WERI-Rb-1 (cell line): ENCODE measurements at regions not wholly inside any gene's neighbourhood (a gene's known extent, or its start where the extent isn't known, plus 50 kb on each side); places are given as distances from the start of the nearest gene placed in this dataset.

Source experiments
- DNase-seq: peaks from one replicate; pipeline ENCODE4 v3.0.0-alpha.2; 2020
- H3K27ac ChIP-seq: fragments of 250-450 bp; sonication (Bioruptor Pico); 2 replicates; pipeline ENCODE4 v1.5.1; 2020; ENCODE audit warnings: mild to moderate bottlenecking, moderate library complexity
- H3K27me3 ChIP-seq: fragments of 250-450 bp; sonication (Bioruptor Pico); 2 replicates; pipeline ENCODE4 v1.5.1; 2021; ENCODE audit warnings: mild to moderate bottlenecking, low read depth, moderate library complexity; ENCODE audit not compliant: insufficient read depth, severe bottlenecking
- H3K36me3 ChIP-seq: fragments of 250-450 bp; sonication (Bioruptor Pico); 2 replicates; pipeline ENCODE4 v1.5.1; 2020; ENCODE audit warnings: mild to moderate bottlenecking, moderate library complexity
- H3K4me3 ChIP-seq: 2 replicates; pipeline ENCODE4 v1.5.1; 2011; ENCODE audit warnings: low read depth, mild to moderate bottlenecking, control low read depth, low read length
- H3K9me3 ChIP-seq: fragments of 250-450 bp; sonication (Bioruptor Pico); 2 replicates; pipeline ENCODE4 v1.5.1; 2021; ENCODE audit warnings: mild to moderate bottlenecking, moderate library complexity; ENCODE audit not compliant: severe bottlenecking
- TF ChIP-seq, protein P1 (sequence below): IDR thresholded peaks from 2 replicates; pipeline ENCODE4 v1.5.1; 2011; ENCODE audit warnings: low read depth, mild to moderate bottlenecking, control low read depth, inconsistent platforms, low read length

DNA sequence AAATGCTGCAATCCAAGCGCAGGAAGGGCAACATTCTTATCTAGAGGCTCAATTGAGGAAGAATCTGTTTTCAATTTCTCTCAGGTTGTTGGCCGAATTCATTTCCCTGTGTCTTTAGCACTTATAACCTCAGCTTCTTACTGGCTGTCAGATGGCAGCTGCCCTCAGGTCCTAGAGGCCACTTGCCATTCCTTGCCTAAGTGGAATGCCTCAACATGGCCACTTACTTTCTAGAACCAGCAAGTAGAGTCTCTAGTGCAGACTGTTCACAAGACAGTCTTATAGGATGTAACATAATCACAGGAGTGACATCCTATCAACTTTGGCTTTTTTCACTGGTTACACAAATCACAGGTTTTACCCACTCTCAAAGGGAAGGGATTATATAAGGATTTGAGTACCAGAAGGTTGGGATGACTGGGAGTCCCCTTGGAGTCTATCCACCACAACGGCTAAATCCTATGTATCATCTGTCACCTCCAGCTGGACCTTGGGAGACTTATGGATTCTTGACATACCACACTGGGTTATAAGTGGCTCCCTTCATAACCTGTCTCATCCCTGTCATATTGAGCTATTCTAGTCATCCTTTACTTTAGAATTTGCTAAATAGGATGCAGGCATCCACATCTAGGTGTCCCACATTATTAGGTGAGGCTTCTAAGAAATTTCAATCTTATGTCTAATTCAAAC lies 297.9 kb upstream of the CTSO start:
- H3K36me3 ChIP-seq: no peaks in the 10 kb centered on the region
- no peaks in the 10 kb centered on the region for H3K27me3 ChIP-seq
- peak; percentile 80 for DNase-seq
- H3K4me3 ChIP-seq: no peak overlapping the region
- no peaks in the 10 kb centered on the region for H3K9me3 ChIP-seq
- TF ChIP-seq, protein P1, sequence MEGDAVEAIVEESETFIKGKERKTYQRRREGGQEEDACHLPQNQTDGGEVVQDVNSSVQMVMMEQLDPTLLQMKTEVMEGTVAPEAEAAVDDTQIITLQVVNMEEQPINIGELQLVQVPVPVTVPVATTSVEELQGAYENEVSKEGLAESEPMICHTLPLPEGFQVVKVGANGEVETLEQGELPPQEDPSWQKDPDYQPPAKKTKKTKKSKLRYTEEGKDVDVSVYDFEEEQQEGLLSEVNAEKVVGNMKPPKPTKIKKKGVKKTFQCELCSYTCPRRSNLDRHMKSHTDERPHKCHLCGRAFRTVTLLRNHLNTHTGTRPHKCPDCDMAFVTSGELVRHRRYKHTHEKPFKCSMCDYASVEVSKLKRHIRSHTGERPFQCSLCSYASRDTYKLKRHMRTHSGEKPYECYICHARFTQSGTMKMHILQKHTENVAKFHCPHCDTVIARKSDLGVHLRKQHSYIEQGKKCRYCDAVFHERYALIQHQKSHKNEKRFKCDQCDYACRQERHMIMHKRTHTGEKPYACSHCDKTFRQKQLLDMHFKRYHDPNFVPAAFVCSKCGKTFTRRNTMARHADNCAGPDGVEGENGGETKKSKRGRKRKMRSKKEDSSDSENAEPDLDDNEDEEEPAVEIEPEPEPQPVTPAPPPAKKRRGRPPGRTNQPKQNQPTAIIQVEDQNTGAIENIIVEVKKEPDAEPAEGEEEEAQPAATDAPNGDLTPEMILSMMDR: no peak
- no peak overlapping the region for H3K27ac ChIP-seq

DNA sequence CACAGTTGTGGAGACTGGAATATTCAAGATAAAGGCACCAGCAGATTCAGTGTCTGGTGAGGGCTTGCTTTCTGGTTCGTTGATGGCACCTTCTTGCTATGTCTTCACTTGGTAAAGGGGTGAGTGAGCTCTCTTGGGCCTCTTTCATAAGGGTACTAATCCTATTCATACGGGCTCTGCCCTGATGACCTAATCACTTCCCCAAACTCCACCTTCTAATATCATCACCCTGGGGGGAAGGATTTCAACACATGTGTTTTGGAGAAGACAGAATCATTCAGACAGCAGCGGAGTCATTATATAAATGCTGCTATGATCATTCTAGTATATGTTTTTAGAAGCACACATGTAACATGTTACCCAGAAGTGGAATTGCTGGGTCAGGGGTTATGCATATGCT lies 295.3 kb upstream of the CTSO start:
- TF ChIP-seq, protein P1: no peak
- Histone ChIP-seq H3K36me3 (no peaks in the 10 kb centered on the region), H3K4me3 (no peak overlapping the region), H3K9me3 (no peaks in the 10 kb centered on the region), H3K27ac (no peak overlapping the region), H3K27me3 (no peaks in the 10 kb centered on the region)
- no peak for DNase-seq

DNA sequence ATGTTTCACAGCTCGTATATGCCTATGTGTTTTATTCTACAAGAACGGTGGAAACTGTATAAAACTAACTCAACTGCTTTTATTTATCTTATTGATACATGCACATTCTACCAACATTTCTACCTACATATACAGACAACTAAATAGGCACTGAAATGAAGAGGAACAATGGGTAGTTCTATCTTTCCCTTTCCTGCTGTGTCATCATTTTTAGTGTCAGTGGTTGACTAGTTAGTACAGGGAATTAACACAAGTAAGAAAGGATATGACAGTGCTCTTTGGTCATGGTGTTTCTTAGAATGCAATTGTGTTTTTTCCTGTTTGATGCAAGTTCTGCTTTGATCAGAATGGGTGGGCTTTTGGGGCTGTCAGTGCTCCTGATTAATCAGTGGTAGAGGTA lies 293.8 kb upstream of the CTSO start:
- H3K27me3 ChIP-seq: no peaks in the 10 kb centered on the region
- H3K36me3 ChIP-seq: no peaks in the 10 kb centered on the region
- DNase-seq: no peak
- no peak overlapping the region for H3K27ac ChIP-seq
- no peak overlapping the region for H3K4me3 ChIP-seq
- no peaks in the 10 kb centered on the region for H3K9me3 ChIP-seq
- TF ChIP-seq, protein P1: no peak

DNA sequence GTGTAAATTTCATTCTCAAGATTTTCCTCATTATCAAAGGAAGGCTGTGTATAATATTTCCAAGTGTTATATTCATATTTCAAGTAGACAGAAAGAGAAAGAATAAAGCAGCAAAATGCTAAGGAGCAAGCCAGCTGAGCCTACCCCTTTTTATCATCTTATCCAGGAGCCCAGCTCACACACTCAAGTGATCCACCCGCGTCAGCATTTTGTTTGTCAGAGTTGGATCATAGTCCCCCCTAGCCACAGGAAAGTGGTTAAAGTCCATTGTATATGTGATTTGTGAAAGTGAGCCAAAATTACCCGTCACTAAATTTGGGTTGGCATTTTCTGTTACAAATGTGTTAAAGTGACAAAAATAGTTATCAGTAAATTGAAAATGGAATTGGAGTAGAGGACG lies 289.3 kb upstream of the CTSO start:
- DNase-seq: no peak
- Histone ChIP-seq H3K36me3 (no peaks in the 10 kb centered on the region), H3K9me3 (no peaks in the 10 kb centered on the region), H3K27me3 (no peaks in the 10 kb centered on the region), H3K4me3 (no peak overlapping the region), H3K27ac (no peak overlapping the region)
- TF ChIP-seq, protein P1: no peak

DNA sequence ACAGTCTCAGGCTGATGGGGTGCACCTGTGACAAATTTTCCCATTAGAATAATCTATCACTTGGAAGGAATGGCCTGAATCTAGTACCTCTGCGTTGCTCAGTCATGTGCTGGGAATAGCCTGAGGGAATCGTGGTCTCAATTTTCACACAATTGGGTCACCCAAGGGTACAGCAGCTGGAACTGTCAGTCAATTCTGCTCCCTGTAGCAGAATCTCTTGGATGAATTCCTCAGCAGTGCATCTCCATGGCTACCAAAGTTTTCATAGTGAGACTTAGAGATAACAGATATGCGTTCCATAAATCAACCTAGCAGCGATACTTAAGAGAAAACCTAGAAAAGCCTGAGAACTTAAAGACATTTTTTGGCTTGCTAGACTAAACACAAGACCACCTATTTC lies 288.7 kb upstream of the CTSO start:
- Histone ChIP-seq H3K27ac (no peak overlapping the region), H3K36me3 (no peaks in the 10 kb centered on the region), H3K4me3 (no peak overlapping the region), H3K27me3 (no peaks in the 10 kb centered on the region), H3K9me3 (no peaks in the 10 kb centered on the region)
- DNase-seq: no peak
- TF ChIP-seq, protein P1: no peak

DNA sequence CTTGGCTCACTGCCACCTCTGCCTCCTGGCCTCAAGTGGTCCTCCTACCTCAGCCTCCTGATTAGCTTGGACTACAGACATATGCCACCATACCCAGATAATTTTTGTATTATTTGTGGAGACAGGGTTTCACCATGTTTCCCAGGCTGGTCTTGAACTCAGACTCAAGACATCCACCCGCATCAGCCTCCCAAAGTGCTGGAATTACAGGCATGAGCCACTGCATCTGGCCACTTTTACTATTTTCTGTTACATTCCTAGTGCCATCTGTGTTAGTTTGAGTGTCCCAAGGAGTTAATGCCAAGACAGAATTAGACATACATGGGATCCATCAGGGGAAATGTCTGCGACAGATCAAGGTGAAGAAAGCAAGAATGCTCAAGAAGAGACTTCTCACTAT lies 288.2 kb upstream of the CTSO start:
- DNase-seq: no peak
- H3K27me3 ChIP-seq: no peaks in the 10 kb centered on the region
- H3K36me3 ChIP-seq: no peaks in the 10 kb centered on the region
- TF ChIP-seq, protein P1: no peak
- H3K27ac ChIP-seq: no peak overlapping the region
- no peaks in the 10 kb centered on the region for H3K9me3 ChIP-seq
- no peak overlapping the region for H3K4me3 ChIP-seq
